A673 (cell line): ENCODE measurements at regions not wholly inside any gene's neighbourhood (a gene's known extent, or its start where the extent isn't known, plus 50 kb on each side); places are given as distances from the start of the nearest gene placed in this dataset.
A peak's percentile ranks its signal among the peaks of the same experiment; 100 is the strongest.

Experiments
- BruUV-seq: library from RNA; stranded (reverse); fragments of 400-500 nt; replicated peaks from 2 replicates; lab custom pipeline; 2021; lab: Mats Ljungman, UMichigan
- CTCF ChIA-PET: fragments of 300-600 bp; sonication (Branson Sonifier 250); formaldehyde crosslinking; loops from one replicate; lab custom pipeline; 2022; ENCODE audit warnings: antibody characterized with exemption; lab: Charles Lee
- POLR2A ChIA-PET: fragments of 300-600 bp; sonication (Branson Sonifier 250); formaldehyde crosslinking; loops from one replicate; lab custom pipeline; 2022; ENCODE audit warnings: antibody characterized with exemption; ENCODE audit not compliant: low non-redundant PET; lab: Charles Lee
- DNase-seq: peaks from one replicate; pipeline ENCODE4 v3.0.0-alpha.2; 2015; ENCODE audit warnings: low spot score
- H3K27ac ChIP-seq: fragments of 200-600 bp; sonication (generic); 2 replicates; pipeline ENCODE4 v1.5.1; 2016; ENCODE audit warnings: mixed run types, low read depth, mild to moderate bottlenecking, mixed read lengths, antibody characterized with exemption, low read length; ENCODE audit not compliant: poor library complexity, severe bottlenecking
- H3K27me3 ChIP-seq: fragments of 200-600 bp; sonication (generic); replicated peaks from 2 replicates; pipeline ENCODE4 v1.6.1; 2017; ENCODE audit warnings: mixed run types, low read depth, mild to moderate bottlenecking, mixed read lengths, antibody characterized with exemption, low read length; ENCODE audit not compliant: insufficient read depth, poor library complexity
- H3K36me3 ChIP-seq: fragments of 200-600 bp; sonication (generic); 2 replicates; pipeline ENCODE4 v1.6.1; 2016; ENCODE audit warnings: mixed run types, mild to moderate bottlenecking, mixed read lengths, antibody characterized with exemption, low read length; ENCODE audit not compliant: insufficient read depth, poor library complexity, severe bottlenecking
- H3K4me1 ChIP-seq: fragments of 200-600 bp; sonication (generic); 2 replicates; pipeline ENCODE4 v1.6.1; 2017; ENCODE audit warnings: mixed run types, mild to moderate bottlenecking, mixed read lengths, antibody characterized with exemption, low read length; ENCODE audit not compliant: insufficient read depth, poor library complexity, severe bottlenecking
- H3K4me3 ChIP-seq: fragments of 200-600 bp; sonication (generic); 2 replicates; pipeline ENCODE4 v1.5.1; 2016; ENCODE audit warnings: low read depth, mixed run types, mild to moderate bottlenecking, mixed read lengths, low read length; ENCODE audit not compliant: poor library complexity, severe bottlenecking
- H3K9me3 ChIP-seq: fragments of 200-600 bp; sonication (generic); 2 replicates; pipeline ENCODE4 v1.6.1; 2016; ENCODE audit warnings: mixed run types, low read depth, mild to moderate bottlenecking, mixed read lengths, antibody characterized with exemption, low read length; ENCODE audit not compliant: poor library complexity, severe bottlenecking
- CTCF ChIP-seq: fragments of 300-800, 200-600 bp; sonication (generic); conservative IDR thresholded peaks from 2 replicates; pipeline ENCODE4 v1.5.1; 2017; ENCODE audit warnings: low read depth, mild to moderate bottlenecking, antibody characterized with exemption, low read length, moderate library complexity, mixed read lengths
- EZH2 ChIP-seq: fragments of 200-600 bp; sonication (generic); IDR thresholded peaks from 2 replicates; pipeline ENCODE4 v1.6.1; 2017; ENCODE audit warnings: borderline replicate concordance, low read depth, mild to moderate bottlenecking, mixed read lengths, antibody characterized with exemption, low read length; ENCODE audit not compliant: poor library complexity, severe bottlenecking
- intact Hi-C: fragments of 100-400 bp; cut with micrococcal nuclease; formaldehyde crosslinking; loops from one replicate; pipeline ENCODE4 v1.10.0; 2022; ENCODE audit not compliant: unreplicated experiment

- intact Hi-C loops: no loop called here
- BruUV-seq: no TSS peak
- DNase-seq: peak; percentile 5
- H3K36me3 ChIP-seq: no peaks in the 10 kb centered on the region
- POLR2A ChIA-PET: no interaction called here
- no peaks in the 10 kb centered on the region for H3K4me1 ChIP-seq
- TF ChIP-seq CTCF (no peak), EZH2 (no peak)
- no peaks in the 10 kb centered on the region for H3K9me3 ChIP-seq
- H3K4me3 ChIP-seq: no peak overlapping the region
- H3K27me3 ChIP-seq: no peaks in the 10 kb centered on the region
- H3K27ac ChIP-seq: no peak overlapping the region
- CTCF ChIA-PET: no interaction called here
Measured at GRCh38 chr1:68791800-68792199, 294.9 kb upstream of the DEPDC1 start.

GRCh38 chr1:68795956-68796355 lies 299.1 kb upstream of the DEPDC1 start:
- Histone ChIP-seq H3K9me3 (no peaks in the 10 kb centered on the region), H3K4me3 (no peak overlapping the region), H3K27me3 (no peaks in the 10 kb centered on the region), H3K36me3 (no peaks in the 10 kb centered on the region), H3K27ac (no peak overlapping the region), H3K4me1 (no peaks in the 10 kb centered on the region)
- POLR2A ChIA-PET: no interaction called here
- DNase-seq: no peak
- TF ChIP-seq CTCF: no peak
- TF ChIP-seq EZH2: no peak
- CTCF ChIA-PET: no interaction called here
- no TSS peak for BruUV-seq
- intact Hi-C loops: no loop called here

GRCh38 chr1:68796888-68797287 lies 300.0 kb upstream of the DEPDC1 start:
- BruUV-seq: no TSS peak
- POLR2A ChIA-PET: no interaction called here

More at GRCh38 chr1:68796888-68797287, 300.0 kb upstream of the DEPDC1 start:
- no peak overlapping the region for H3K4me3 ChIP-seq
- H3K27ac ChIP-seq: no peak overlapping the region
- no peak for TF ChIP-seq CTCF
- no peak for TF ChIP-seq EZH2
- DNase-seq: no peak
- no peaks in the 10 kb centered on the region for H3K27me3 ChIP-seq
- CTCF ChIA-PET: no interaction called here
- intact Hi-C loops: no loop called here
- no peaks in the 10 kb centered on the region for H3K9me3 ChIP-seq
- H3K36me3 ChIP-seq: no peaks in the 10 kb centered on the region
- no peaks in the 10 kb centered on the region for H3K4me1 ChIP-seq
